ENCODE measurements at regions not wholly inside any gene's neighbourhood (a gene's known extent, or its start where the extent isn't known, plus 50 kb on each side); places are given as distances from the start of the nearest gene placed in this dataset.

- no peak overlapping the region for H3K27ac ChIP-seq (replicated peaks in 1 of 4)
- intact Hi-C loops (cut with DNase I): no loop called here
- peaks cover 0 to 27% (median 11%) of the 10 kb centered on the region in 4 donors for H3K4me1 ChIP-seq
- no peaks in the 10 kb centered on the region for H3K36me3 ChIP-seq
- no peaks in the 10 kb centered on the region for H3K9me3 ChIP-seq
- WGBS: 96% methylated on average over 1 of the region's 1 CpG
- DNase-seq (ENCODE audit: extremely low spot score): no peak
- H3K4me3 ChIP-seq: no peak overlapping the region
- no peaks in the 10 kb centered on the region for H3K27me3 ChIP-seq
- TF ChIP-seq POLR2AphosphoS5 (IDR thresholded peaks at IDR 0.05): no peak
- no peak for TF ChIP-seq CTCF (IDR thresholded peaks at IDR 0.05)
- TF ChIP-seq EP300 (IDR thresholded peaks at IDR 0.05): no peak
- no peak for TF ChIP-seq POLR2A (IDR thresholded peaks at IDR 0.05; ENCODE audit: low read depth)
Observed at GRCh38 chr7:113825832-113826231, 93.0 kb downstream of the PPP1R3A start.

- Histone ChIP-seq H3K27ac (replicated peaks in 1 of 4) (no peak overlapping the region), H3K36me3 (no peaks in the 10 kb centered on the region), H3K9me3 (no peaks in the 10 kb centered on the region), H3K27me3 (no peaks in the 10 kb centered on the region), H3K4me3 (no peak overlapping the region), H3K4me1 (peaks cover 0 to 27% (median 11%) of the 10 kb centered on the region in 4 donors)
- WGBS: 55% methylated on average over 3 of the region's 3 CpGs
- intact Hi-C loops (cut with DNase I): no loop called here
- DNase-seq (ENCODE audit: extremely low spot score): no peak
- no peak for TF ChIP-seq POLR2AphosphoS5 (IDR thresholded peaks at IDR 0.05)
- no peak for TF ChIP-seq POLR2A (IDR thresholded peaks at IDR 0.05; ENCODE audit: low read depth)
- no peak for TF ChIP-seq CTCF (IDR thresholded peaks at IDR 0.05)
- no peak for TF ChIP-seq EP300 (IDR thresholded peaks at IDR 0.05)
Observed at GRCh38 chr7:113824117-113824823, 94.5 kb downstream of the PPP1R3A start.

GRCh38 chr7:113819474-113819873 lies 99.3 kb downstream of the PPP1R3A start:
- Histone ChIP-seq H3K36me3 (no peaks in the 10 kb centered on the region), H3K27me3 (no peaks in the 10 kb centered on the region), H3K4me3 (no peak overlapping the region), H3K4me1 (peaks cover 0 to 10% (median 5%) of the 10 kb centered on the region in 4 donors), H3K9me3 (no peaks in the 10 kb centered on the region), H3K27ac (replicated peaks in 1 of 4) (no peak overlapping the region)
- TF ChIP-seq CTCF (IDR thresholded peaks at IDR 0.05): no peak
- no peak for TF ChIP-seq POLR2A (IDR thresholded peaks at IDR 0.05; ENCODE audit: low read depth)
- 80% methylated on average over 1 of the region's 1 CpG for WGBS
- no peak for DNase-seq (ENCODE audit: extremely low spot score)
- intact Hi-C loops (cut with DNase I): no loop called here

- intact Hi-C loops (cut with DNase I): no loop called here
- Histone ChIP-seq H3K27me3 (no peaks in the 10 kb centered on the region), H3K4me3 (no peak overlapping the region), H3K27ac (replicated peaks in 1 of 4) (no peak overlapping the region), H3K36me3 (no peaks in the 10 kb centered on the region), H3K4me1 (peaks cover 0 to 9% (median 3%) of the 10 kb centered on the region in 4 donors), H3K9me3 (no peaks in the 10 kb centered on the region)
- no peak for TF ChIP-seq POLR2A (IDR thresholded peaks at IDR 0.05; ENCODE audit: low read depth)
- no peak for TF ChIP-seq POLR2AphosphoS5 (IDR thresholded peaks at IDR 0.05)
- DNase-seq (ENCODE audit: extremely low spot score): no peak
Observed at GRCh38 chr7:113816639-113817038, 102.2 kb downstream of the PPP1R3A start.

- Histone ChIP-seq H3K4me3 (no peak overlapping the region), H3K27me3 (no peaks in the 10 kb centered on the region), H3K4me1 (peaks cover 0 to 9% (median 3%) of the 10 kb centered on the region in 4 donors), H3K36me3 (no peaks in the 10 kb centered on the region), H3K27ac (replicated peaks in 1 of 4) (no peak overlapping the region), H3K9me3 (no peaks in the 10 kb centered on the region)
- WGBS: 74% methylated on average over 1 of the region's 1 CpG
- no peak for DNase-seq (ENCODE audit: extremely low spot score)
- intact Hi-C loops (cut with DNase I): no loop called here
- TF ChIP-seq POLR2AphosphoS5 (IDR thresholded peaks at IDR 0.05) (no peak), EP300 (IDR thresholded peaks at IDR 0.05) (no peak), POLR2A (IDR thresholded peaks at IDR 0.05; ENCODE audit: low read depth) (no peak)
Observed at GRCh38 chr7:113813471-113813870, 105.3 kb downstream of the PPP1R3A start.

All from esophagus muscularis mucosa (tissue), 4 donors.